HEK293 (cell line): ENCODE measurements at regions not wholly inside any gene's neighbourhood (a gene's known extent, or its start where the extent isn't known, plus 50 kb on each side); places are given as distances from the start of the nearest gene placed in this dataset.

Source experiments
- CTCF ChIA-PET: fragments of 350-600 bp; formaldehyde crosslinking; extraction: SDS; loops from one replicate; lab custom pipeline; 2021; ENCODE audit warnings: antibody characterized with exemption; lab: Yijun Ruan, JAX
- POLR2A ChIA-PET: fragments of 300-600 bp; formaldehyde crosslinking; extraction: SDS; loops from one replicate; lab custom pipeline; 2020; ENCODE audit warnings: antibody characterized with exemption, inconsistent platforms; lab: Yijun Ruan, JAX
- H3K27ac ChIP-seq: fragments of 200-500 bp; sonication (Bioruptor generic); 2 replicates; pipeline ENCODE4 v1.5.1; 2014; ENCODE audit warnings: low read depth, low read length, control low read depth, inconsistent platforms; ENCODE audit errors: extremely low read depth
- H3K36me3 ChIP-seq, 2 experiments: fragments of 200-500 bp in 1 of 2; sonication (Bioruptor generic) in 1 of 2; 1 replicate in 1 of 2; 2 replicates in 1 of 2; pipeline ENCODE4 v1.5.1; 2014 to 2017; ENCODE audit warnings: inconsistent platforms in 2 of 2, low read length in 2 of 2; ENCODE audit not compliant: control insufficient read depth in 2 of 2, insufficient read depth in 1 of 2
- H3K4me1 ChIP-seq: fragments of 200-500 bp; sonication (Bioruptor generic); 2 replicates; pipeline ENCODE4 v1.5.1; 2014; ENCODE audit warnings: mild to moderate bottlenecking, low read length, inconsistent platforms; ENCODE audit not compliant: control insufficient read depth, insufficient read depth
- H3K4me3 ChIP-seq: 2 replicates; pipeline ENCODE4 v1.5.1; 2011; ENCODE audit warnings: low read depth, mild to moderate bottlenecking, control low read depth, low read length, moderate library complexity
- H3K9me3 ChIP-seq: fragments of 200-500 bp; sonication (Bioruptor generic); 2 replicates; pipeline ENCODE4 v1.5.1; 2014; ENCODE audit warnings: low read depth, low read length, inconsistent platforms; ENCODE audit not compliant: control insufficient read depth, insufficient read depth
- GLI4 ChIP-seq: fragments of 450-650 bp; formaldehyde crosslinking; IDR thresholded peaks from 2 replicates; pipeline ENCODE4 v1.5.1; 2016; ENCODE audit warnings: missing biosample characterization, missing genetic modification characterization
- KLF1 ChIP-seq: fragments of 450-650 bp; formaldehyde crosslinking; IDR thresholded peaks from 2 replicates; pipeline ENCODE4 v1.5.1; 2016; ENCODE audit warnings: missing biosample characterization, missing genetic modification characterization
- WT1 ChIP-seq: fragments of 450-650 bp; formaldehyde crosslinking; IDR thresholded peaks from 2 replicates; pipeline ENCODE4 v1.5.1; 2016; ENCODE audit warnings: missing biosample characterization, missing genetic modification characterization
- ZBTB26 ChIP-seq: fragments of 450-650 bp; formaldehyde crosslinking; optimal IDR thresholded peaks from 2 replicates; pipeline ENCODE3; 2016; ENCODE audit warnings: missing biosample characterization, mild to moderate bottlenecking, missing genetic modification characterization
- ZNF121 ChIP-seq: fragments of 450-650 bp; formaldehyde crosslinking; IDR thresholded peaks from 2 replicates; pipeline ENCODE4 v1.5.1; 2016; ENCODE audit warnings: missing biosample characterization, missing genetic modification characterization
- ZNF146 ChIP-seq: fragments of 450-650 bp; formaldehyde crosslinking; IDR thresholded peaks from 2 replicates; pipeline ENCODE4 v1.5.1; 2016; ENCODE audit warnings: missing biosample characterization, missing genetic modification characterization
- ZNF169 ChIP-seq: fragments of 450-650 bp; formaldehyde crosslinking; IDR thresholded peaks from 2 replicates; pipeline ENCODE4 v1.5.1; 2016; ENCODE audit warnings: missing biosample characterization, missing genetic modification characterization
- ZNF202 ChIP-seq: fragments of 450-650 bp; formaldehyde crosslinking; IDR thresholded peaks from 2 replicates; pipeline ENCODE4 v1.5.1; 2016; ENCODE audit warnings: missing biosample characterization, missing genetic modification characterization, borderline replicate concordance
- ZNF24 ChIP-seq: fragments of 450-650 bp; formaldehyde crosslinking; IDR thresholded peaks from 2 replicates; pipeline ENCODE4 v1.5.1; 2016; ENCODE audit warnings: missing biosample characterization, missing genetic modification characterization
- ZNF324 ChIP-seq: fragments of 450-650 bp; formaldehyde crosslinking; IDR thresholded peaks from 2 replicates; pipeline ENCODE4 v1.5.1; 2016; ENCODE audit warnings: missing biosample characterization, missing genetic modification characterization
- ZNF335 ChIP-seq: fragments of 450-650 bp; formaldehyde crosslinking; conservative IDR thresholded peaks from 2 replicates; pipeline ENCODE4 v1.5.1; 2016; ENCODE audit warnings: missing biosample characterization, missing genetic modification characterization
- ZNF37A ChIP-seq: fragments of 450-650 bp; IDR thresholded peaks from 2 replicates; pipeline ENCODE4 v1.5.1; 2018; ENCODE audit warnings: missing biosample characterization, missing genetic modification characterization
- ZNF449 ChIP-seq: fragments of 450-650 bp; formaldehyde crosslinking; IDR thresholded peaks from 2 replicates; pipeline ENCODE4 v1.5.1; 2017; ENCODE audit warnings: missing biosample characterization, mild to moderate bottlenecking, missing genetic modification characterization, moderate library complexity
- ZNF596 ChIP-seq: fragments of 450-650 bp; IDR thresholded peaks from 2 replicates; pipeline ENCODE4 v1.5.0; 2018; ENCODE audit warnings: missing biosample characterization, mild to moderate bottlenecking, missing genetic modification characterization, moderate library complexity
- ZNF654 ChIP-seq: fragments of 450-650 bp; formaldehyde crosslinking; IDR thresholded peaks from 2 replicates; pipeline ENCODE4 v1.5.1; 2016; ENCODE audit warnings: low read depth, missing biosample characterization, missing genetic modification characterization
- TF ChIP-seq, protein P1 (sequence below): fragments of 450-650 bp; formaldehyde crosslinking; IDR thresholded peaks from 2 replicates; pipeline ENCODE4 v1.5.1; 2016; ENCODE audit warnings: missing biosample characterization, missing genetic modification characterization
- TF ChIP-seq, protein P2 (sequence below): fragments of 450-650 bp; formaldehyde crosslinking; IDR thresholded peaks from 2 replicates; pipeline ENCODE4 v1.5.0; 2017; ENCODE audit warnings: missing biosample characterization, missing genetic modification characterization, borderline replicate concordance

GRCh38 chr1:229073251-229073650 is 197.7 kb upstream of the RAB4A start:
- ChIA-PET POLR2A (interaction anchor here (0.9 kb wide), 1 partner anchor 205 kb away, joined by 3 read pairs; no protein-coding TSS in a partner anchor), CTCF (interaction anchor here (0.7 kb wide), 2 partner anchors 31 to 39 kb away, joined by 3 to 4 read pairs; no protein-coding TSS in a partner anchor)
- Histone ChIP-seq H3K4me3 (no peak overlapping the region), H3K9me3 (no peaks in the 10 kb centered on the region), H3K4me1 (peaks cover 2% of the 10 kb centered on the region; the same call in 1 of the 2 replicates)
- no peak for TF ChIP-seq ZNF121 (tag by site-specific recombination)
- no peak for TF ChIP-seq ZNF37A (tag by site-specific recombination)
- TF ChIP-seq, all 188 proteins: peak for 0
- Histone ChIP-seq H3K36me3 (no peaks in the 10 kb centered on the region), H3K27ac (no peak overlapping the region)

DNA sequence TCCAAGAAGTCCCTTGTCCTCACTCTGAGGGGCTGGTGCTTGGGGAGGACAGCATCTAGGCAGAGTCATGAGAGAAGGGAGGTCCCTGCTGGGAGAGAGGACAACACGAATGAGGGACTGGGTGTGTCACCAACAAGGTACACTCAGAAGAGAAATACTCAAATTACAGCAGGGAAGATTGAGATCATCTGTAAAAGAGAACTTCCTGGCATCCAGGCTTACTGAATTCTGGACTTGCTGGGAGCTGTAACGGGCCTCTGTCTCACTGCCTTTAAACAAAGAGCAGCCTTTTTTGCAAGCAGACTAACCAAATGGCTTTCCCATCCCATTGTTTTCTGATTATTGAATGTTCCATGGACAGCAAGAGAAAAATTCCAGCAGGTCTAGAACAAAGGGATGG is 195.7 kb upstream of the RAB4A start:
- TF ChIP-seq ZNF449 (no peak), ZNF335 (tag by site-specific recombination) (peak; percentile 55; the same call in 1 of the 2 replicates), KLF1 (tag by site-specific recombination) (peak; percentile 78), WT1 (peak; percentile 41; the same call in 1 of the 2 replicates)
- TF ChIP-seq, all 188 proteins: peak for 3
- CTCF ChIA-PET, result no interaction called here

GRCh38 chr1:229075716-229076115 is 195.2 kb upstream of the RAB4A start:
- Histone ChIP-seq H3K4me3 (no peak overlapping the region), H3K4me1 (peaks cover 2% of the 10 kb centered on the region; the same call in 1 of the 2 replicates), H3K9me3 (no peaks in the 10 kb centered on the region), H3K36me3 (no peaks in the 10 kb centered on the region), H3K27ac (no peak overlapping the region)
- ChIA-PET CTCF (interaction anchor here (0.8 to 1.7 kb wide), 2 partner anchors 8 to 43 kb away, joined by 4 to 5 read pairs; no protein-coding TSS in a partner anchor), POLR2A (interaction anchor here (1.2 to 1.9 kb wide), 3 partner anchors 16 to 72 kb away, joined by 3 to 4 read pairs (median 3); no protein-coding TSS in a partner anchor)
- no peak for TF ChIP-seq ZNF324 (tag by site-specific recombination)
- no peak for TF ChIP-seq ZBTB26
- no peak for TF ChIP-seq ZNF146 (tag by site-specific recombination)
- TF ChIP-seq ZNF202 (tag by site-specific recombination), result no peak
- TF ChIP-seq, protein P1, sequence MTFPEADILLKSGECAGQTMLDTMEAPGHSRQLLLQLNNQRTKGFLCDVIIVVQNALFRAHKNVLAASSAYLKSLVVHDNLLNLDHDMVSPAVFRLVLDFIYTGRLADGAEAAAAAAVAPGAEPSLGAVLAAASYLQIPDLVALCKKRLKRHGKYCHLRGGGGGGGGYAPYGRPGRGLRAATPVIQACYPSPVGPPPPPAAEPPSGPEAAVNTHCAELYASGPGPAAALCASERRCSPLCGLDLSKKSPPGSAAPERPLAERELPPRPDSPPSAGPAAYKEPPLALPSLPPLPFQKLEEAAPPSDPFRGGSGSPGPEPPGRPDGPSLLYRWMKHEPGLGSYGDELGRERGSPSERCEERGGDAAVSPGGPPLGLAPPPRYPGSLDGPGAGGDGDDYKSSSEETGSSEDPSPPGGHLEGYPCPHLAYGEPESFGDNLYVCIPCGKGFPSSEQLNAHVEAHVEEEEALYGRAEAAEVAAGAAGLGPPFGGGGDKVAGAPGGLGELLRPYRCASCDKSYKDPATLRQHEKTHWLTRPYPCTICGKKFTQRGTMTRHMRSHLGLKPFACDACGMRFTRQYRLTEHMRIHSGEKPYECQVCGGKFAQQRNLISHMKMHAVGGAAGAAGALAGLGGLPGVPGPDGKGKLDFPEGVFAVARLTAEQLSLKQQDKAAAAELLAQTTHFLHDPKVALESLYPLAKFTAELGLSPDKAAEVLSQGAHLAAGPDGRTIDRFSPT, result no peak
- TF ChIP-seq GLI4, result no peak
- TF ChIP-seq ZNF24 (tag by site-specific recombination), result no peak
- TF ChIP-seq, protein P2, sequence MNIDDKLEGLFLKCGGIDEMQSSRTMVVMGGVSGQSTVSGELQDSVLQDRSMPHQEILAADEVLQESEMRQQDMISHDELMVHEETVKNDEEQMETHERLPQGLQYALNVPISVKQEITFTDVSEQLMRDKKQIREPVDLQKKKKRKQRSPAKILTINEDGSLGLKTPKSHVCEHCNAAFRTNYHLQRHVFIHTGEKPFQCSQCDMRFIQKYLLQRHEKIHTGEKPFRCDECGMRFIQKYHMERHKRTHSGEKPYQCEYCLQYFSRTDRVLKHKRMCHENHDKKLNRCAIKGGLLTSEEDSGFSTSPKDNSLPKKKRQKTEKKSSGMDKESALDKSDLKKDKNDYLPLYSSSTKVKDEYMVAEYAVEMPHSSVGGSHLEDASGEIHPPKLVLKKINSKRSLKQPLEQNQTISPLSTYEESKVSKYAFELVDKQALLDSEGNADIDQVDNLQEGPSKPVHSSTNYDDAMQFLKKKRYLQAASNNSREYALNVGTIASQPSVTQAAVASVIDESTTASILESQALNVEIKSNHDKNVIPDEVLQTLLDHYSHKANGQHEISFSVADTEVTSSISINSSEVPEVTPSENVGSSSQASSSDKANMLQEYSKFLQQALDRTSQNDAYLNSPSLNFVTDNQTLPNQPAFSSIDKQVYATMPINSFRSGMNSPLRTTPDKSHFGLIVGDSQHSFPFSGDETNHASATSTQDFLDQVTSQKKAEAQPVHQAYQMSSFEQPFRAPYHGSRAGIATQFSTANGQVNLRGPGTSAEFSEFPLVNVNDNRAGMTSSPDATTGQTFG (tag by site-specific recombination), result no peak
- no peak for TF ChIP-seq ZNF596 (tag by site-specific recombination)
- TF ChIP-seq ZNF169 (tag by site-specific recombination), result no peak
- no peak for TF ChIP-seq ZNF654 (tag by site-specific recombination)

More for the DNA sequence above, 195.7 kb upstream of the RAB4A start:
- Histone ChIP-seq H3K4me3 (no peak overlapping the region), H3K9me3 (no peaks in the 10 kb centered on the region), H3K27ac (no peak overlapping the region), H3K36me3 (no peaks in the 10 kb centered on the region), H3K4me1 (peaks cover 2% of the 10 kb centered on the region; the same call in 1 of the 2 replicates)
- POLR2A ChIA-PET, result interaction anchor here (1.2 to 1.9 kb wide), 3 partner anchors 17 to 73 kb away, joined by 3 to 4 read pairs (median 3); no protein-coding TSS in a partner anchor
